ENCODE measurements at regions not wholly inside any gene's neighbourhood (a gene's known extent, or its start where the extent isn't known, plus 50 kb on each side); places are given as distances from the start of the nearest gene placed in this dataset.

- DNase-seq, result no peak
These were observed 161.7 kb downstream of the OPA1 start for GRCh38 chr3:193754719-193755118.

GRCh38 chr3:193756536-193756935 is 163.5 kb downstream of the OPA1 start:
- DNase-seq, result no peak

- no peak for DNase-seq
These were observed 164.4 kb downstream of the OPA1 start for GRCh38 chr3:193757457-193757856.

GRCh38 chr3:193761969-193762368 is 169.0 kb downstream of the OPA1 start:
- DNase-seq, result no peak

GRCh38 chr3:193762657-193763056 is 169.6 kb downstream of the OPA1 start:
- DNase-seq, result no peak

GRCh38 chr3:193764959-193765358 is 172.0 kb downstream of the OPA1 start:
- no peak for DNase-seq

- no peak for DNase-seq
These were observed 174.5 kb downstream of the OPA1 start for GRCh38 chr3:193767353-193768069.

GRCh38 chr3:193768070-193768394 is 175.0 kb downstream of the OPA1 start:
- DNase-seq, result no peak

- no peak for DNase-seq
These were observed 176.4 kb downstream of the OPA1 start for GRCh38 chr3:193769437-193769836.

- no peak for DNase-seq
These were observed 178.1 kb downstream of the OPA1 start for GRCh38 chr3:193771011-193771652.

- no peak for DNase-seq
These were observed 178.8 kb downstream of the OPA1 start for GRCh38 chr3:193771653-193772421.

GRCh38 chr3:193772422-193772763 is 179.4 kb downstream of the OPA1 start:
- no peak for DNase-seq

GRCh38 chr3:193773266-193774220 is 180.5 kb downstream of the OPA1 start:
- DNase-seq, result no peak

GRCh38 chr3:193774272-193774915 is 181.4 kb downstream of the OPA1 start:
- DNase-seq, result no peak

- DNase-seq, result no peak
These were observed 181.9 kb downstream of the OPA1 start for GRCh38 chr3:193774916-193775285.

- no peak for DNase-seq
These were observed 182.5 kb downstream of the OPA1 start for GRCh38 chr3:193775421-193776077.

GRCh38 chr3:193776626-193777358 is 183.8 kb downstream of the OPA1 start:
- no peak for DNase-seq

GRCh38 chr3:193777524-193777923 is 184.5 kb downstream of the OPA1 start:
- DNase-seq, result no peak

GRCh38 chr3:193778676-193779075 is 185.7 kb downstream of the OPA1 start:
- DNase-seq, result no peak

GRCh38 chr3:193779933-193780332 is 186.9 kb downstream of the OPA1 start:
- no peak for DNase-seq

GRCh38 chr3:193780397-193780796 is 187.4 kb downstream of the OPA1 start:
- DNase-seq, result no peak
